HG03108 (cell line): ENCODE measurements at regions not wholly inside any gene's neighbourhood (a gene's known extent, or its start where the extent isn't known, plus 50 kb on each side); places are given as distances from the start of the nearest gene placed in this dataset.
A peak's percentile ranks its signal among the peaks of the same experiment; 100 is the strongest.

Experiments
- ATAC-seq: cut with Tn5 transposase; IDR thresholded peaks from one replicate; pipeline ENCODE4 v1.9.1; 2021; ENCODE audit warnings: moderate library complexity; ENCODE audit not compliant: unreplicated experiment

- ATAC-seq = no peak
Measured at GRCh38 chr1:168991667-168992475, 114.6 kb upstream of the ATP1B1 start.

- ATAC-seq = no peak
Measured at GRCh38 chr1:169001353-169001752, 105.1 kb upstream of the ATP1B1 start.

- ATAC-seq = no peak
Measured at GRCh38 chr1:169003864-169004516, 102.5 kb upstream of the ATP1B1 start.

GRCh38 chr1:169005776-169006175 lies 100.7 kb upstream of the ATP1B1 start:
- ATAC-seq = no peak

DNA sequence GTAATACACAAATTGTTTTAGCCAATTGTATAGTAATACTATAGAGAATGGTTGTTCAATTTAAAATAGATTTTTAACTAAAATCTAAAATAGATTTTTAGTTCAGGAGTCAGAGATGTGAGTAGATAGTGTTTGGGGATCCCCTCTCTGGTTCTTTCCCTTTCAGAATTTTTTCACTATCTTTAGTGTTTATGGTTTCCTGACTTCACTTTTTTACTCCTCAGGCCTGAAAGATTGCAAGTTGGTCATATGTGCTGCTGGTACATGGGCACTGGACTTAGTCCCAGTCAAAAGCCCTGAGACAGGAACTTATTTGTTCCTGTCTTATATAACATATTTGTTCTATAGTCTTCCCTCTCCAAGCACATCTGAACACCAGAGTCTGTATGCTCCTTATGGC lies 96.8 kb upstream of the ATP1B1 start:
- ATAC-seq = peak; percentile 31

GRCh38 chr1:169012416-169012815 lies 94.1 kb upstream of the ATP1B1 start:
- peak; percentile 65 for ATAC-seq

DNA sequence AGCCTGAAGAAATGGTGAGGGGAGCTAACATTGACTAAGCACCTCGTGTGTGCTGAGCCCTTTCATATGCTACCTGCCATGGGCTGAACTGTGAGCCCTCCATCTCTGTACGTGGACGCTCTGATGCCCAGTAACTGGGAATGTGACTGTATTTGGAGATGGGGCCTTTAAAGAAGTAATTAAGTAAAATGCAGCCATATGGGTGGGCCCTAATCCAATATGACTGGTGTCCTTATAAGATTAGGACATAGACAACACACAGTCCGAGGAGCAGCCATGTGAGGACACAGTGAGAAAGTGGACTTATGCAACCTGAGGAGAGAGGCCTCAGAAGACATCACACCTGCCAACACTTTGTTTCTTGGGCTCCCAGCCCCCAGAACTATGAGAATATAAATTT lies 92.7 kb upstream of the ATP1B1 start:
- no peak for ATAC-seq

DNA sequence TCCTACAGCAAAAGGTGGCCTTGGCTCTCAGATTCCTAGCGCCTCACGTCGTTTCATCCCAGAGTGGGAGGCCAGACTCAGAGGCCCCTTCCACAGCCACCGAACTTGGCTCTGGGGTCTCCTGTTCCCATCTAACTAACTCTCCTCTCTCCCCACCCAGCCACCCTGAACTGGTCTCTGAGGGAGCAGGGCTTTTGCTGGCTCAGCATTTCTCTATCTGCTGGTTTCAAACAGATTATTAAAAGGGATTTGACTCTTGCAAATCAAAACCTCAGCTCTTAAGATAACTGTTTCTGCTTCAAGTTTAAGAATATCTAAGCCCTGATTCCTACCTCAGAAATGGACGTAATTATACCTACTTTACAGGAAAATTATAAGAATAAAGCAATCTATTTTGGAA lies 91.0 kb upstream of the ATP1B1 start:
- no peak for ATAC-seq

DNA sequence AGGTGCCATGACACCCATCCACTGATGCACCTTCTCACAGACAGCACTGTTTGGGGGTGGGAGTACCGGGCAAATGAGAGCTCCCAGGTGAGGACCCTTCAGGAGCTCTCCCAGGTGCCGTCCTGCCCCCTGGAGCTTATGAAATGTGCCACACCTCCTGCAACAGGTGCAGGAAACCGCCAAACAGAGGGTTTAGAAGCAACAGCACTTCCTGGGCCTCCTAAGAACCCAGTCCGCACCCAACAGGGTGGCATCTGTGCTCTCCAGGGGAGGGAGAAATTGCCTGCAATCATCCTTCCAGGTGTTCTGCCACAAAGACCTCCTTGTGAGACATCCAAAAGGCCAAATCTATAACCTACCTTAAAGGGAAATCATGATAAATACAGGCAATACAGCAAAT lies 87.7 kb upstream of the ATP1B1 start:
- ATAC-seq = no peak

- no peak for ATAC-seq
Measured at GRCh38 chr1:169019419-169020058, 87.0 kb upstream of the ATP1B1 start.

DNA sequence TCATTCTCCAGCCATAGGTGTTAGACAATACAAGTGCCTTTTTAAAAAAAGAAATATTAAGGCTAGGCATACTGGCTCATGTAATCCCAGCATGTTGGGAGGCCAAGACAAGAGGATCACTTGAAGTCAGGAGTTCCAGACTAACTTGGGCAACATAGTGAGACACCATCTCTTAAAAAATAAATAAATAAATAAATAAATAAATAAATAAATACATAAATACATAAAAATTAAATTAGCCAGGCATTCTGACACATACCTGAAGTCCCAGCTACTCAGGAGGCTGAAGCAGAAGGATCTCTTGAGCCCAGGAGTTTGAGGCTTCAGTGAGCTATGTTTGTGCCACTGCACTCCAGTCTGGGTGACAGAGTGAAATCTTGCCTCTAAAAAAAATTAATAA lies 85.8 kb upstream of the ATP1B1 start:
- no peak for ATAC-seq

DNA sequence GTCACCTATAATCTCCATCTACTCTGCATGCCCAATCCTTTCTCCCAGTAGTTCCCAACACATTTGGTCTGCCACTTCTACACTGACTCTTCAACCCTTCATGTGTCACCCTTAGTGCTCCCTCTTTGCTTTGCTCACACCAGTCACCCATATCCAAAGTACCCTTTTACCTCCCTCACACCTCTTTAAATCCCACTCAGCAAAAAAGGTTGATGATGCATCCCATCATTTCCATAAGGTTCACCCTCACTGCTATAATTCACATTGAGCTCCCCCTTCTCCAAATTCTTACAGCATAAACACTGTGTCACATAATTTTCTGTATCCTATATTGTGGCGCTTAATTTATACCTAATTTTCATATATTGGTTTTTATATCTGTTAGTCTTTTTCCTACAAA lies 83.8 kb upstream of the ATP1B1 start:
- ATAC-seq = no peak

- ATAC-seq = no peak
Measured at GRCh38 chr1:169024255-169024654, 82.2 kb upstream of the ATP1B1 start.

DNA sequence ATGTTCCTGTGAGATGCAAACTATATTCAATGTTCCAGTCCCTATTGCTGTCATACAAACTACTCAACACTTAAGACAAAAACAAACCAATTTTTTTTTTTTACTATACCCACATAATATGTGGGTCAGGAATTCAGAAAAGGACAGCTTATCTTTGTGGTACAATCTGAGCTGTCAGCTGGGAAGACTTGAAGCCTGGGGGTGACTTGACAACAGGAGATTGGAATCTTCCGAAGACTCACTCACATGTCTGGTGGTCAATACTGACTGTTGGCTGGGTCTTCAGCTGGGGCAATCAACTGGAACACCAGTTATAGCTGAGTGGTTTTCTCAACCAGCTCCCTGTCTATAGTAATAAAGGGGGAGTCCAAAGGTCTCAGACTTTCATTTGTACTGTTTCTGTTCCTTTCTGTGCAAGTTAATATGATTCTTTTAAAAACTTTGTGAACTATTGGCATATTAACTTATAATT lies 81.7 kb upstream of the ATP1B1 start:
- peak; percentile 90 for ATAC-seq

DNA sequence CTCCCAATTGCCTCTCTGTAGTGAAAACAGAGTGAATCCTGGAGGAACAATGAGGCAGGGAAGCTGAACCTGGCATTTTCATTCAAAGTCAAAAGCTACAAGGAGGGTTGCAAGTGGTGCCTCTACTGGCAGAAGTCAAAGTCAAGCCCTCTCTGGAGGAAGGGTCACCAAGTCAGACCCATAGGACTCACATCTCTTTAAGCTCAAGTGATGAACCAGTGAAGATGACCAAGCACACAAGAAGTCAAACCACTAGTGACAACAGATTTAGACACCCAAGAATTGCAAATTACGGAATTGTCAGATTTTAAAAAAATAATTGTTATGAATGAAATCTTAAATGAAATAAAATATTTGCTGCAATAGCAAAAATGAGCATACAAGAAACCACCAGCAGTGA lies 81.1 kb upstream of the ATP1B1 start:
- ATAC-seq = no peak

GRCh38 chr1:169027607-169028320 lies 78.7 kb upstream of the ATP1B1 start:
- peak; percentile 42 for ATAC-seq

GRCh38 chr1:169031566-169032224 lies 74.8 kb upstream of the ATP1B1 start:
- no peak for ATAC-seq

DNA sequence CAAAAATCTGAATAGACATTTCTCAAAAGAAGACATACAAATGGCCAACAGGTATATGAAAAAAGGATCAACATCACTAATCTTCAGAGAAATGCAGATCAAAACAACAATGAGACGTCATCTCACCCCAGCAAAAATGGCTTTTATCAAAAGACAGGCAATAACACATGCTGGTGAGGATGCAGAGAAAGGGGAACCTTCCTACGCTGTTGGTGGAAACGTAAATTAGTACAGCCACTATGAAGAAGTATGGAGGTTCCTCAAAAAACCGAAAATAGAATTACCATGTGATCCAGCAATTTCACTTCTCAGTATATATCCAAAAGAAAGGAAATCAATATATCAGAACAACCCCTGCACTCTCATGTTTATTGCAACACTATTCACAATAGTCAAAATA lies 65.1 kb upstream of the ATP1B1 start:
- no peak for ATAC-seq

GRCh38 chr1:169042377-169042776 lies 64.1 kb upstream of the ATP1B1 start:
- ATAC-seq = no peak

DNA sequence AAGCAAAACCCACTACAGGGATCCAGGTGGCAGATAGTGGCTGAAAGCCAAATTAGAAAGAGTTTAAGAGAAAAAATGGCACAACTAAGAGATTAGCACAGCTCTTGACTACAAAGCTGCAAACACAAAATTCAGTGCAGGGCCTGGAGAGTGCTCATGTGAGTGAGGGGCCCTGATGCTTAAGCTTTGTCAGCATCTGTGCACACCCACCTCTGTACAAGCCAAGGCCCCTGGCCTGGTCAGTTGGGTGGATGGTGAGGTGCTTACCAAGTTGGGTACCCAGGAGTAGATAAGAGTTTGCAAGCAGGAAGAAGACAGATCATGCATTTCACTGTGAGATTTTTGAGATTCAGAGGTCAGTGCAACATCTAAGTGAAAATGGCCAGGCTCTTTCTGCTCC lies 62.7 kb upstream of the ATP1B1 start:
- ATAC-seq = no peak

- ATAC-seq = peak; percentile 87
Measured at GRCh38 chr1:169044296-169044695, 62.2 kb upstream of the ATP1B1 start.
